ENCODE measurements at regions not wholly inside any gene's neighbourhood (a gene's known extent, or its start where the extent isn't known, plus 50 kb on each side); places are given as distances from the start of the nearest gene placed in this dataset.
A peak's percentile ranks its signal among the peaks of the same experiment; 100 is the strongest.
"Not testable (repeated sequence)": the region's sequence is repeated elsewhere in the genome, so short reads cannot be mapped to it uniquely, and the experiment has no call there.

DNA sequence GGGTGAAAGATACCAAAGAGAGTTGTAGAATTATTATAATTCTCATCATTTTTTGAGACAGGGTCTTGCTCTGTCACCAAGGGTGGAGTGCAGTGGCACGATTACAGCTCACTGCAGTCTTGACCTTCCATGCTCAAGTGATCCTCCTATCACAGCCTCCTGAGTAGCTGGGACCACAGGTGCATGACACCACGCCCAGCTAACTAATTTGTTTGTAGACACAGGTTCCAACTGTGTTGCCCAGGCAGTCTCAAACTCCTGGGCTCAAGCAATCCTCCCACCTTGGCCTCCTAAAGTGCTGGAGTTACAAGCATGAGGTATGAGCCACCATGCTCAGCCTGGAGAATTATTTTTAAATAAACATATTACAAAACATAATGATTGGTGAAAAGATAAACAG, 92.8 kb upstream of the MSH6 start:
- no peak for DNase-seq

DNA sequence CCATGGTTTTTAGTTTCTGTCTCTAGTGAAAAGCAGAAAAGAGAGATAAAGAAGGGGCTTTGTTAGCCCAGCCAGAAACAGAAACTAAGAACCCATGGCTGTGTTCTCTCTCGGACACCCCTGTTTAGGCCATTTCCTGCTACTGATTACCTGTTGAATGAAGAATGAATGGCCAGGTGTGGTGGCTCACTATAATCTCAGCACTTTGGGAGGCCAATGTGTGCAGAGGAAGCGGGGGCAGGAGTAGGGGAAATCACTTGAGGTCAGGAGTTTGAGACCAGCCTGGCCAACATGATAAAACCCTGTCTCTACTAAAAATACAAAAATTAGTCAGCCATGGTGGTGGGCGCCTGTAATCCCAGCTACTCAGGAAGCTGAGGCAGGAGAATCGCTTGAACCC, 93.8 kb upstream of the MSH6 start:
- DNase-seq = not testable (repeated sequence)

DNA sequence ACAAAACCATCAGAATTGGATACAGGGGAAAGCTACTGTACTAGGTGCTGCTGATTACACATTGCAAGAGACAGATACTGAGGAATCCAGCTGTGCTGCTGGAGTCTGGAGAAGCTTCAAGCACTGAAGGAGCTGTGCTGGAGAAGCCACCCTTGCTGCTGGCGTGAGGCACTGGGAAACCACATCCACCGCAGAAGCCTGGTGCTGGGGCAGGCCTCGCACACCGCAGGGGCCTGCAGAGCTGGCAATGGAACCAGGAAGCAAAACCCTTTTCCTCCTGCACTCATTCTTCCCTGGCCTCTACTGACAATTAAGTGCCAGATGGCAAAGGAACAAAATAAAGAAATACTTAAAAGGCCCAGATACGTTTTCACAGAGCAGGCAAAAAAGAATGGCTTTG, 94.4 kb upstream of the MSH6 start:
- peak; percentile 2 for DNase-seq

- no peak for DNase-seq
Measured at GRCh38 chr2:47687856-47688255, 95.1 kb upstream of the MSH6 start.

DNA sequence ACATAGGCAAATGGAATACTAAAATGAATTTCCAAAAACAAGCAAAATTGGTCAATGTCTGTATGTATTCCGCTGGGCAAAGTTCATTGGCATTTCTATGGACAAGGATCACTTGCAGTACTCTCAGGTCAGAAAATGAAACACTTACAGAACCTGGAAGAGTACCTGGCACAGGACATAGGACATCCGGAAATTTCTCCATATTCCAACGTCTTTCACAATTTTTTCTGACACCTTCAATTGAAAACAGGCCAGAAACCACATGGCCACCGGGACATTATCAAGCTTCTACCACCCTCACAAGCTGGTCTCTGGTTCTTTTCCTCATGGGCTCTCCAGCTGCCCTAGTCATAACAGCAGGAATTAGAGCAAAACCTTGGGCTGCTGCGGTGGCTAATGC, 96.9 kb upstream of the MSH6 start:
- no peak for DNase-seq

- DNase-seq = no peak
Measured at GRCh38 chr2:47682216-47682749, 100.7 kb upstream of the MSH6 start.

GRCh38 chr2:47676261-47676926, 105.6 kb upstream of the KCNK12 start:
- DNase-seq = no peak

- no peak for DNase-seq
Measured at GRCh38 chr2:47675196-47675825, 104.5 kb upstream of the KCNK12 start.

GRCh38 chr2:47666332-47666731, 95.5 kb upstream of the KCNK12 start:
- DNase-seq = no peak

DNA sequence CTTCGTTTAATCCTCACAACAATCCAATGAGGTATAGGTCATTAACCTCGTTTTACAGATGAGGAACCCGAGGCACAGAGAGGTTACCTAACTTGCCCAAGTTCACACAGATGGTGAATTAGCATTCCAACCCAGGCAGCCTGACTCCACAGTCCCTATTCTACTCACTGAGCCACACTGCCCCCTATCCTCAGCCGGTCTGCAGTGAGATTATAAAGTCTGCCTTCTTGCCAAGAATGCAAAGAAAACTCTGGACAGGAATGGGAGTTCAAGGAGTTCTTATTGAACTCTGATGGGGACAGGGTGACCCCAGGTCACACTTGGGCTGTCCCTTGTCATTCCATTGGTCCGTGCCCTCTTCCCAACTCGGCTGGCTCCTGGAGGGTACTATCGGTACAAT, 94.0 kb upstream of the KCNK12 start:
- DNase-seq = no peak

DNA sequence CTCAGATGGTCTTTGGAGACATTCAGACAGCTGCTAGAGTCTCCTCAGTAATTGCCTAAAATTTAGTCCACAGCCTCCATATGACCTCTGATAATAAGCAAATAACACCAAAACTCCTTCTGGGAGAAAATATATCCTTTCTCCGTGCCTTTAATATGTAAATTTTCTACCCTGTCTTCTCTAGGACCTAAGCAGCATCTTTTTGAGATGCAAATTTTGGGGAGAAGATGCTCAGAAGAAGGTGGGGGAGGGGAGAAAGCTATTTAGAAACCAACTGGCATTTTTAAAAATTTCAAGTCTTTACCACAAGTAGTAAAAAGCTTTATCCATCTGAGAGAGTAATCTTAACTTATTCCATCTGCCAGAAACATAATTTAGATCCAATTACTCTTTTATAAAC, 91.8 kb upstream of the KCNK12 start:
- DNase-seq = no peak

GRCh38 chr2:47661310-47661709, 90.5 kb upstream of the KCNK12 start:
- DNase-seq = no peak

- DNase-seq = no peak
Measured at GRCh38 chr2:47660168-47660567, 89.4 kb upstream of the KCNK12 start.

DNA sequence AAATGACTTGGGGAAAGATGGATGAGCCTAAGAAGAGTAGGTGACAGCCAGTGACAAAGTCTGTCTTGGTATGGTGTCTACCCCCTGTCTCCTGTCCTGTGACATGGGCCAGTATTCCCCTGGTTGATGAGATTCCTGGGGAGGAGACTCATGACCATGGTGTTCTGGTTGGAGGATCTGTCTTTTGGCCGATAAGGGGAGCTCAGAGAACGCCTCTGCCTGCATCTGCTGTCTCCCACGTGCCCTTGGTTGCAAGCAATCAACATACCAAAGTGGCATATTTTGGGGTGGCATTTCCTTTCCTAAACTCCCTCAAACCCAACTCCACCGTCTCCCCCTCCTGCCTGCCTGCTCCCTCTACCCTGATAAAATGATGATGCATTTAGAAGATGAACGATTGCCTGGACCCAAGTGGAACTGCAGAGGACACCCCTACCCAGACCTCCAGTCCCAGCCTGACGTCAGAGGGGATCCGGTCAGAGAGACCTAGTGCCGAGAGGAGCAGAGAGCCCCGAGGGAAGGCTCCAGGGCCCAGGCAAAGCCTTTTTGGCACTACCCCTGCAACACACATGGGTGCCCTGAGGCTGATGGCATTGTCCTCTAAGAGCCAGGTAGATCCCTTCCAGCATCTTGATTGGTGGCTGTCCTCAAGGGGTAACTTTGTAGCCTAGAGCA, 88.0 kb upstream of the KCNK12 start:
- DNase-seq = no peak

DNA sequence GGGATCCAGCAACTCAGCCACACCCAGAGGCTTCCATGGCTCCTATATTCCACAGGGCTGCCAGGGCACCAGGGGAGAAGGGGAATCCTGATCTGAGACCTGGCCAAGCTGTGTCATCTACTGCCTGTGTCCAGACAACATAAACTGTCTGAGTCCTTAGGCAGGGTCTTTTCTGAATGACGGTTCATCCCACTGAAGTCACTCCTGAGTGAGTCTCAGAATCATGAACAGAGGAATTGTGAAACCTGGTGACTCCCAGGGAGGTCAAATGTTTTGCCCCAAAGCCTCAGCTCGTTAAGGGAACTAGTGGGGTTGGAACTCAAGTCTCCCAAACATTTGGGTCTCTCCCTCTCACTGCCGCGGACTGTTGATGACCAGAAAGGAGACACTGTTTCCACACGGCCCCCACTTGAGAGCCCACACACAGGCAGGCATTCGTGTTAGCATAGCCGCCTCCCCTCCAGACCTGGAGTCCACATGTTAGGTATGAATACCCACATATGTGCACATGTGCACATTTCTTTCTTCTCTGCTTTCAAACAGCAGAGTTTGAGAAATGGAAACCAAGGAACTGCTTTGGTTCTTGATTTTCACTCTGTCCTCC, 87.2 kb upstream of the KCNK12 start:
- no peak for DNase-seq

GRCh38 chr2:47656715-47657600, 86.2 kb upstream of the KCNK12 start:
- DNase-seq = no peak

DNA sequence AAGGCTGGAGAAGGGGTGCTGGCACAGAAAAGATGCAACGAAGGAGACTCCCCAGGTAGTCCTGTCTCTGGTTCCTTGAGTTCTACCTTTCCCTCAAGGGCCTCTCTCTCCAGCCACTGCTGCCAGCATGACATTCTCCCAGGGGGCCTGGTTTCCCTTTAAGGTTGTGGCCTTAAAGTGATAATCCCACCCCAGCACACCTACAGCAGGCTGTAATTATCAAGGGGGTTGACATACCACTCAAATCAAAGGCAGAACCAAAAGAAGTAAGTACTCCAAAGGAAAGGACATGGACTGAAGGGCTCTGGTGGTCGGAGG, 84.7 kb upstream of the KCNK12 start:
- no peak for DNase-seq

DNA sequence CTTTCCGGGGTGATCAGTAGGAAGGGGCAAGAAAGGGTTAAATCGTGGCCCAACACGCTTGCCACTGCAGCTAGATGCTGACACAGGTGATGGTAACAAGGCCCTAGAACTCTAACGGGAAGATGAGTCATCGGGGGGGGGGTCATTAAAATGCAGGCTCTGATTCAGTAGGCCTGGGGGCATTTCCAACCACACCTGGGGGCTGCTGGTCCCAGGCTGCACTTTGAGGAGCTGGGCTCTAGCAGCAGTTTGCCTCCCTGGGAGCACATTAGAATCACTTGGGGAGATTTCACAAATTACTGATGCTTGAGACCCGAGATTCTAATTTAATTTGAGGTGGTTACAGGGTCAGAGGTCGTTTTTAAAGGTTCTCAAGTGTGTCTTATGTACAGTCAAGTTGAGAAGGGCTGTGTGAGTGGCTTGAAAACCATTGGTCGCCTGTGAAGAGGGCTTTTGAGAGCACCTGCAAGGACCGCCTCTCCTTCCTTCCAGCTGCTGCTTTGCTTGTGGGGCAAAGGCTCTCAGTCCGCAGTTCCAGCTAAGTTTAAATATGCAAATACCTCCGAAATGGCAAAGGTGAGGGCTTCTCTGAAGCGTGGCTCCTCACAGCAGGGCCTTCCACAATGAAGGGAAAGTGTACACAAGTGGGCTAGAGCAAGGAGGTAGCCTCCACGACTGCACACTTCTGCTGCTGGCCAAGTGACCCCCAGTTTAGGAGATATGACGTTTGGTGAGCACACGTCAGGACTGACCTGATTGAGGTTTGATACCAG, 84.2 kb upstream of the KCNK12 start:
- DNase-seq = no peak

DNA sequence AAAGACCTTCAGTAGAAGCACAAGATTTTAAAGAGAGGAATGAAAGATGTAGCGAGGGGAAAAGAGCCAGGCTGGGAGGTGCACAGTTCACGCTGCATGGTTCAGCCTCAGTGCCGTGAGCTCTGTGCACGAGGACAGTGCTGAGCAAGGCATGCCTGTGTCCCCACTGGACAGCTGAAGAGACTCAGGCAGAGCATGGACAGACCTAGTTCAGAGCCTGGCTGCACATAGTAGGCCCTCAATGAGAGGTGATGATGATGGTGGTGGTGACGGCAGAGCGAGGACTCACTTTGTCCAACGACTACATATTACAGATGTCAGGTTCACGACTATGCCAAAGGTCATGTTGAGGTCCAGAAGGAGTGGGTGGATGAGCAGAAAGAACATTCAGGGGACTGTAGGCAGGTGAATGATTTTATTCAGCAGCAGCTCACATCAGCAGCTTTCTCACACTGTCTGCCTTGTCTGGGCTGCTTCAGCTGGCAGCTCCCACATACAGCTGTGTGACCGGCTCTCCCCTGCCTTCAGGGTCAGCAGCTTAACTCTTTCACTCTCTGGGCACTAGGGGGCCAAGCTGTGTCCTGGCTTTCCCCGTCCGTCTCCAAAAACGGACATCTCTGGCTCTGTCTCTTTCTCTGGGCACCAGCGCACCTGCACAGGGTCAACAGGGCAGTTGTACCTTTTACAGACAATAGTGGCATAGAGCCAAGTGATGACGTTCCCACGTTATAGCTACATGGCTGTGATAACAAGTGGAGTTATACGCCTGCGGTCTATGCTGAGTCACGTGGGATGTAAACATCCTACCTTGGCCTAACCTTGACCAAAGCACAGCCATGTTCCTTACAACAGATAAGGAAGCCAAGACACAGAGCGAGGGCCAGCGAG, 83.4 kb upstream of the KCNK12 start:
- peak; percentile 32 for DNase-seq

GRCh38 chr2:47653036-47653435, 82.3 kb upstream of the KCNK12 start:
- no peak for DNase-seq
